ENCODE measurements at regions not wholly inside any gene's neighbourhood (a gene's known extent, or its start where the extent isn't known, plus 50 kb on each side); places are given as distances from the start of the nearest gene placed in this dataset.

DNA sequence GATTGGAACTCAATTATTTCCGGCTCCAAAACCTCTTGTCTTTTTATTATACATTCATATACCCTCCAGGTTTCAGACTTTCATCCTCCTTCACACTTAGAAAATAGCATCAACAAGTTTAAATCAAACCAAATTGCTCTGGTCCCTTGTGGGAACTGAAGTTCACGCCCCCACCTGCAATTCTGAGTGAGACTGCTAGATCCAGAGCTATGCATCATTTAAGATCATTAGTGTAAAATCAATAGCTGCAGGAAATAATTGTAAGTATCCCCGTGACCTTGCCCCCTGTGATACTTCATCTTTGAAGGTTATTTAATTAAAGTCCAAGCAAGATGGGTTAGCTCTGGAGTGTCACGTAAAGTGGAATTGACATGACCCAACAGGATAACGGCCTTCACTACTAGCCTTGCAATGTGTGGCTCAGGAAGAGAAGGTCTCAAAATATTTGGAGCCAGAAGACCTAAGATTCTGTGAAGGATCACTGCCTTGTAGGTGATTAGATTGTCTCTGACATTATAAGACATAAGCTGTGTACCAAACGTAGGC, 742.2 kb upstream of the LRRC4C start:
- Histone ChIP-seq H2BK15ac (replicated peaks; ENCODE audit: low read depth) (no peak overlapping the region), H3K4me3 (ENCODE audit: low read length) (no peak overlapping the region), H4K5ac (ENCODE audit: low read length) (no peak overlapping the region), H2BK5ac (ENCODE audit: low read length) (no peak overlapping the region), H3K79me1 (ENCODE audit: low read length) (no peaks in the 10 kb centered on the region), H3K4me2 (ENCODE audit: low read length) (no peak overlapping the region), H3K27me3 (ENCODE audit: insufficient read depth, low read length, poor library complexity) (no peaks in the 10 kb centered on the region), H3K56ac (ENCODE audit: low read length) (no peak overlapping the region), H2AK5ac (ENCODE audit: low read length) (no peak overlapping the region), H3K4me1 (ENCODE audit: control insufficient read depth, low read depth, low read length) (no peaks in the 10 kb centered on the region), H3K27ac (ENCODE audit: low read depth, low read length) (no peak overlapping the region), H4K8ac (ENCODE audit: low read depth, low read length) (no peak overlapping the region), H3K9ac (ENCODE audit: low read length) (no peak overlapping the region), H3K4ac (ENCODE audit: low read depth, low read length) (no peak overlapping the region), H3K36me3 (ENCODE audit: control insufficient read depth, insufficient read depth, low read length) (no peaks in the 10 kb centered on the region), H3K18ac (ENCODE audit: low read length) (no peak overlapping the region), H2BK120ac (ENCODE audit: low read depth, low read length) (no peak overlapping the region), H3K23ac (ENCODE audit: low read length) (no peak overlapping the region), H3K79me2 (ENCODE audit: control insufficient read depth, insufficient read depth, low read length) (no peaks in the 10 kb centered on the region)
- DNase-seq: no peak
- WGBS (ENCODE audit: extremely low coverage, insufficient coverage, low lambda C conversion rate): no CpG with 5 or more reads among the region's 6 CpGs

DNA sequence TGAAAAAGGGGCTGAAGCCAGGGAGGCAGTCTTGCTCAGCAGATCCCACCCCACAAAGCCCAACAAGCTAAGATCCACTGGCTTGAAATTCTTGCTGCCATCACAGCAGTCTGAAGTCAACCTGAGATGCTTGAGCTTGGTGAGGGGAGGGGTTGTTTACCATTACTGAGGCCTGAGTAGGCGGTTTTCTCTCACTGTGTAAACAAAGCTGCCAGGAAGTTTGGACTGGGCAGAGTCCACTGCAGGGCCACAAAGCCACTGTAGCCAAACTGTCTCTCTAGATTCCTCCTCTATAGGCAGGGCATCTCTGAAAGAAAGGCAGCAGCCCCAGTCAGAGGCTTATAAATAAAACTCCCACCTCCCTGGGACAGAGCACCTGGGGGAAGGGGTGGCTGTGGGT, 746.1 kb upstream of the LRRC4C start:
- H3K18ac ChIP-seq (ENCODE audit: low read length): no peak overlapping the region
- H3K79me1 ChIP-seq (ENCODE audit: low read length): no peaks in the 10 kb centered on the region
- no peak overlapping the region for H4K5ac ChIP-seq (ENCODE audit: low read length)
- H3K4ac ChIP-seq (ENCODE audit: low read depth, low read length): no peak overlapping the region
- no peak overlapping the region for H2BK120ac ChIP-seq (ENCODE audit: low read depth, low read length)
- H3K23ac ChIP-seq (ENCODE audit: low read length): no peak overlapping the region
- H2BK5ac ChIP-seq (ENCODE audit: low read length): no peak overlapping the region
- H3K27me3 ChIP-seq (ENCODE audit: insufficient read depth, low read length, poor library complexity): no peaks in the 10 kb centered on the region
- no peak overlapping the region for H2BK15ac ChIP-seq (replicated peaks; ENCODE audit: low read depth)
- no CpG with 5 or more reads among the region's 1 CpG for WGBS (ENCODE audit: extremely low coverage, insufficient coverage, low lambda C conversion rate)
- no peaks in the 10 kb centered on the region for H3K36me3 ChIP-seq (ENCODE audit: control insufficient read depth, insufficient read depth, low read length)
- H3K79me2 ChIP-seq (ENCODE audit: control insufficient read depth, insufficient read depth, low read length): no peaks in the 10 kb centered on the region
- no peak overlapping the region for H4K8ac ChIP-seq (ENCODE audit: low read depth, low read length)
- H3K4me3 ChIP-seq (ENCODE audit: low read length): no peak overlapping the region
- no peak overlapping the region for H3K56ac ChIP-seq (ENCODE audit: low read length)
- H3K4me2 ChIP-seq (ENCODE audit: low read length): no peak overlapping the region
- H3K27ac ChIP-seq (ENCODE audit: low read depth, low read length): no peak overlapping the region
- H3K9ac ChIP-seq (ENCODE audit: low read length): no peak overlapping the region
- no peaks in the 10 kb centered on the region for H3K4me1 ChIP-seq (ENCODE audit: control insufficient read depth, low read depth, low read length)
- DNase-seq: no peak
- H2AK5ac ChIP-seq (ENCODE audit: low read length): no peak overlapping the region

GRCh38 chr11:42225664-42226063, 766.2 kb upstream of the LRRC4C start:
- H3K4me2 ChIP-seq (ENCODE audit: low read length): no peak overlapping the region
- no peak overlapping the region for H3K27ac ChIP-seq (ENCODE audit: low read depth, low read length)
- H3K79me1 ChIP-seq (ENCODE audit: low read length): no peaks in the 10 kb centered on the region
- no peaks in the 10 kb centered on the region for H3K27me3 ChIP-seq (ENCODE audit: insufficient read depth, low read length, poor library complexity)
- no peak overlapping the region for H4K8ac ChIP-seq (ENCODE audit: low read depth, low read length)
- no peak overlapping the region for H3K18ac ChIP-seq (ENCODE audit: low read length)
- no peak overlapping the region for H3K9ac ChIP-seq (ENCODE audit: low read length)
- no peak overlapping the region for H3K56ac ChIP-seq (ENCODE audit: low read length)
- no peak overlapping the region for H4K5ac ChIP-seq (ENCODE audit: low read length)
- no peak overlapping the region for H2BK120ac ChIP-seq (ENCODE audit: low read depth, low read length)
- H3K23ac ChIP-seq (ENCODE audit: low read length): no peak overlapping the region
- H2AK5ac ChIP-seq (ENCODE audit: low read length): no peak overlapping the region
- H3K79me2 ChIP-seq (ENCODE audit: control insufficient read depth, insufficient read depth, low read length): no peaks in the 10 kb centered on the region
- no peak overlapping the region for H2BK15ac ChIP-seq (replicated peaks; ENCODE audit: low read depth)
- DNase-seq: no peak
- H3K4me3 ChIP-seq (ENCODE audit: low read length): no peak overlapping the region
- no peak overlapping the region for H3K4ac ChIP-seq (ENCODE audit: low read depth, low read length)
- H3K36me3 ChIP-seq (ENCODE audit: control insufficient read depth, insufficient read depth, low read length): no peaks in the 10 kb centered on the region
- H3K4me1 ChIP-seq (ENCODE audit: control insufficient read depth, low read depth, low read length): no peaks in the 10 kb centered on the region
- no peak overlapping the region for H2BK5ac ChIP-seq (ENCODE audit: low read length)

DNA sequence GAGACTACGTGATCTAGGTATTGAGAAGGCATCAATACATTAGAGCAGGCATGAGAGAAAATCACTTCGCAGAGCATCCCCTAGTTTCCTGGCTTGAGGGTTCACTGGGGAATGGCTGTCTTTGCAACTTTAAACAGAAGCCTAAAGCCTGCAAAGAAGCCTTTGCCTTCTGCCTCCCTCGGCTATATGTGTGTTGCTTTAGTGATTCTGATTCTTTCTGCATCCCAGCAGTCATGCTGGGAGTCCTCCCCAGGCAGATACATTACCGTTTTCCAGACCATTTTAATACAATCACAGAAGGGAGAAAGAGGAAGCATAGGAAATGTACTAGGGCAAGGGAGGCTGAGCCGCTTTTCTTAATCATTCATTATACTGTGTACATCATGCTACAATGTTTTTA, 773.2 kb upstream of the LRRC4C start:
- WGBS (ENCODE audit: extremely low coverage, insufficient coverage, low lambda C conversion rate): no CpG with 5 or more reads among the region's 5 CpGs
- Histone ChIP-seq H3K79me1 (ENCODE audit: low read length) (no peaks in the 10 kb centered on the region), H2BK5ac (ENCODE audit: low read length) (no peak overlapping the region), H3K9ac (ENCODE audit: low read length) (no peak overlapping the region), H4K5ac (ENCODE audit: low read length) (no peak overlapping the region), H3K4me3 (ENCODE audit: low read length) (no peak overlapping the region), H3K56ac (ENCODE audit: low read length) (no peak overlapping the region), H3K4ac (ENCODE audit: low read depth, low read length) (no peak overlapping the region), H3K27me3 (ENCODE audit: insufficient read depth, low read length, poor library complexity) (no peaks in the 10 kb centered on the region), H3K36me3 (ENCODE audit: control insufficient read depth, insufficient read depth, low read length) (no peaks in the 10 kb centered on the region), H3K23ac (ENCODE audit: low read length) (no peak overlapping the region), H3K18ac (ENCODE audit: low read length) (no peak overlapping the region), H2AK5ac (ENCODE audit: low read length) (no peak overlapping the region), H4K8ac (ENCODE audit: low read depth, low read length) (no peak overlapping the region), H2BK15ac (replicated peaks; ENCODE audit: low read depth) (no peak overlapping the region), H3K27ac (ENCODE audit: low read depth, low read length) (no peak overlapping the region), H3K4me1 (ENCODE audit: control insufficient read depth, low read depth, low read length) (no peaks in the 10 kb centered on the region), H3K79me2 (ENCODE audit: control insufficient read depth, insufficient read depth, low read length) (no peaks in the 10 kb centered on the region), H3K4me2 (ENCODE audit: low read length) (no peak overlapping the region), H2BK120ac (ENCODE audit: low read depth, low read length) (no peak overlapping the region)
- DNase-seq: no peak

DNA sequence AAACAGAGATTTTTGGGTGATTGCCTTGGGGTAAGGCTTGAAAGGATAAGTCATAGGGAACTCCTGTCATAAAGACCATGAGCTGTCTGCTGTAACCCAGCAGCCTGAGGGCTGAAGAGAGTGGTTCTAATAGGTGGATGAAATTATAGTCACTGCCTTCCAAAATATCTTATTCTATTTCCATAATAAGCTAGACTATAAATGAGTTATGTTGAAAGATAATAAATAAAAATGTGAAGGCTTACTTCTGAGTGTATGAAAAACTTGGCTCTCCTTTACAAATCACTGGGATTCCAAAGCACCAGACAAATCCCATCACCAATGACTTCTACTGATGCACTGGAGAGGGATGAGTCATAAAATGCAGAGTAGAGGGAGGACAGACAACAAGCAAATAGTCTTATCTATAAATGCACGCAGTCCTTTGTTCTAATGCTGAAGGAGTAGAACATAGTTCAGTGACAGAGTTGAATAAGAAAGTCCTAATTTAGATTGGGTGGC, 775.0 kb upstream of the LRRC4C start:
- DNase-seq: peak; percentile 27
- H3K23ac ChIP-seq (ENCODE audit: low read length): no peak overlapping the region
- no CpG with 5 or more reads among the region's 1 CpG for WGBS (ENCODE audit: extremely low coverage, insufficient coverage, low lambda C conversion rate)

GRCh38 chr11:42237701-42238235, 778.3 kb upstream of the LRRC4C start:
- Histone ChIP-seq H3K56ac (ENCODE audit: low read length) (no peak overlapping the region), H3K18ac (ENCODE audit: low read length) (no peak overlapping the region), H3K27ac (ENCODE audit: low read depth, low read length) (no peak overlapping the region), H2BK5ac (ENCODE audit: low read length) (no peak overlapping the region), H3K9ac (ENCODE audit: low read length) (no peak overlapping the region), H3K79me2 (ENCODE audit: control insufficient read depth, insufficient read depth, low read length) (no peaks in the 10 kb centered on the region), H3K27me3 (ENCODE audit: insufficient read depth, low read length, poor library complexity) (no peaks in the 10 kb centered on the region), H4K5ac (ENCODE audit: low read length) (no peak overlapping the region), H3K23ac (ENCODE audit: low read length) (no peak overlapping the region), H3K36me3 (ENCODE audit: control insufficient read depth, insufficient read depth, low read length) (no peaks in the 10 kb centered on the region), H3K79me1 (ENCODE audit: low read length) (no peaks in the 10 kb centered on the region), H3K4me1 (ENCODE audit: control insufficient read depth, low read depth, low read length) (no peaks in the 10 kb centered on the region), H3K4ac (ENCODE audit: low read depth, low read length) (no peak overlapping the region), H3K4me2 (ENCODE audit: low read length) (no peak overlapping the region), H2AK5ac (ENCODE audit: low read length) (no peak overlapping the region), H2BK15ac (replicated peaks; ENCODE audit: low read depth) (no peak overlapping the region), H4K8ac (ENCODE audit: low read depth, low read length) (no peak overlapping the region), H3K4me3 (ENCODE audit: low read length) (no peak overlapping the region), H2BK120ac (ENCODE audit: low read depth, low read length) (no peak overlapping the region)
- DNase-seq: no peak
- no CpG with 5 or more reads among the region's 4 CpGs for WGBS (ENCODE audit: extremely low coverage, insufficient coverage, low lambda C conversion rate)

More for the DNA sequence above, 775.0 kb upstream of the LRRC4C start:
- no peak overlapping the region for H2AK5ac ChIP-seq (ENCODE audit: low read length)
- no peaks in the 10 kb centered on the region for H3K79me2 ChIP-seq (ENCODE audit: control insufficient read depth, insufficient read depth, low read length)
- H3K79me1 ChIP-seq (ENCODE audit: low read length): no peaks in the 10 kb centered on the region
- H3K36me3 ChIP-seq (ENCODE audit: control insufficient read depth, insufficient read depth, low read length): no peaks in the 10 kb centered on the region
- H3K27ac ChIP-seq (ENCODE audit: low read depth, low read length): no peak overlapping the region
- no peak overlapping the region for H2BK5ac ChIP-seq (ENCODE audit: low read length)
- H3K4me2 ChIP-seq (ENCODE audit: low read length): no peak overlapping the region
- no peak overlapping the region for H3K18ac ChIP-seq (ENCODE audit: low read length)
- no peaks in the 10 kb centered on the region for H3K4me1 ChIP-seq (ENCODE audit: control insufficient read depth, low read depth, low read length)
- H3K4me3 ChIP-seq (ENCODE audit: low read length): no peak overlapping the region
- H3K4ac ChIP-seq (ENCODE audit: low read depth, low read length): no peak overlapping the region
- H3K9ac ChIP-seq (ENCODE audit: low read length): no peak overlapping the region
- no peak overlapping the region for H2BK120ac ChIP-seq (ENCODE audit: low read depth, low read length)
- H4K8ac ChIP-seq (ENCODE audit: low read depth, low read length): no peak overlapping the region
- no peaks in the 10 kb centered on the region for H3K27me3 ChIP-seq (ENCODE audit: insufficient read depth, low read length, poor library complexity)
- no peak overlapping the region for H4K5ac ChIP-seq (ENCODE audit: low read length)
- no peak overlapping the region for H3K56ac ChIP-seq (ENCODE audit: low read length)
- no peak overlapping the region for H2BK15ac ChIP-seq (replicated peaks; ENCODE audit: low read depth)
